Stimulated activated CD4-positive, alpha-beta T cell treated with anti-CD3 and anti-CD28 coated beads, Interleukin-4, amount 100 ng/mL, for 1 hour (primary cell): ENCODE measurements at regions not wholly inside any gene's neighbourhood (a gene's known extent, or its start where the extent isn't known, plus 50 kb on each side); places are given as distances from the start of the nearest gene placed in this dataset.

Source experiments
- DNase-seq: peaks from one replicate; pipeline ENCODE4 v3.0.0-alpha.2; 2020

DNA sequence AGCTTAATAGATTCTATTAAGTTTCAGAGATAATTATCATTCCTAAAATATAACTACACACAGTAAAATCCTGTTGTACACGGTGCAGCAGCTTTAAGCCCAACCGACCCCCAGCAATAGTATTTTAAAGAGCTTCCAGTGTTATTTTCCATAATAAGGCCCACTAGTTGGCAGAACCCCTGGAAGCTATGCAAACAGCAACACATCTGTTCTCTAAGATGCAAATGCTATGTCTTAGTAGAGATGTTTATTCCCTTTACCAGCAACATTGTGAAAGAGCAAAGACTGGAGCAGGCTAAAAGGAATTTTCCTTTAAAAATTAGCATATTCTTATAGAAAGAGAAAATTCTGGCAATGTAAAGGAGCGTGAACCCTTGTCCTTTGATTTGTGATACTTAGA, 819.7 kb upstream of the ALCAM start:
- no peak for DNase-seq

DNA sequence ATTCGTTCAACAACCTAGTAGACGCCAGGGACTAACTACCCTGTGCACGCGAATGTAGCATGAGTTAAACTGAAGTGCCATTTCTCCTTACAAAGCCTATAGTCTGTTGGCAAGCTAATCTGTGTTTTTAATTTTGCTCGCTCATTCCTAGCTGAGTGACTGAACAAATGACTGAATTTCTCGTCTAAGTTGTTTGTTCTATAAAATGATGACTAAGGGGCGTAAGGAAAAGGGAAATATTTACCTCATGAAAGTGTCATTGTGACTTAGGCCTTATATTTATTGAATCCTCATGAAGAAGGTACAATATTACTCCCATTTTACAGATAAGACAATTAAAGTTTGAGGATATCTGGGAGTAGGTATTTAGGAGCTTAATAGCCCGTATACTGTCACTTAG, 818.3 kb upstream of the ALCAM start:
- no peak for DNase-seq

DNA sequence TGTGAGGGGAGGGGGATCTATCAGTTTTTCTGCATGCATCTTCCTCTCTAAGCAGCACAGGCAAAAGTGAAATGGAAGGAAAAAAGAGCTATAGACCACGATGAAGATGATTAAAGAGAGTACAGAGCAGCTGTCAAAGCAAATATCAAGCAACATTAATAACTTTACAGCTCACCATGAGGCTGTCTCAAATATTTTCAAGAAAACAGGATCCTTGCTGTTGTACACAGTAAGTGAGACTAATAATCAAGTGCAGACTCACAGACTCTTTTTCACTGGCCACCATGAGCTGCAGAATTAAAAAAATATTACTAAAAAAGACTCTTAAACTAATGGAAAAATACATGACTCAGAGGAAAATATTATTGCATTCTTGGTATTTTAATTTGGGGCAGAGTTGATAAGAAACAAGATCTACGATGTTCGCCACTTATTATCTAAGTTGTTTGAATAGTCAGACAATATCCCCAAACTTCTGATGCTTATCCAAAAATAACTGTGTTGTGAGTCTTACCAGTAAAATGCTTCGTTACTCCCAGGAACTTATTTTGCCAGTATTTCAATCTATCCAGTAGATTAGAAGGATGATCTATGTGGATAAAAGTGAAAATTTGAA, 817.5 kb upstream of the ALCAM start:
- DNase-seq: no peak

DNA sequence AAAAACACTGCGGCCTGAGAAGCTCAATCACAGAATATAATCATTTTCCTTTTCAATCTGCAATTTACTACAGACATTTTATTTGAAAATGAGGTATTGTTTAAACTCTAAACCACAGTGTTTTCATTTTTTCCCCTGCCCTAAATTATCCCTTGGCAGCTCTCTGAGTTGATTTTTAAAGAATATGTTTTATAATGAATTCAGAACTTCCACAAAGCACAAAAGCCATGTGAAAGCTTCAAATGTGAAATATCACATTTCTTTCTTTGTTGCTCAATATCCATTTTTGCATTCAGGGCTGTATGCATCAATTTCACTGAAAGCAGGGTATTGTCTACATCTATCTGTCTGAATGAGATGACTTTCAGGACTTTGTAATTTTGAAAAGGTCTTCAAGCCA, 813.6 kb upstream of the ALCAM start:
- DNase-seq: no peak

DNA sequence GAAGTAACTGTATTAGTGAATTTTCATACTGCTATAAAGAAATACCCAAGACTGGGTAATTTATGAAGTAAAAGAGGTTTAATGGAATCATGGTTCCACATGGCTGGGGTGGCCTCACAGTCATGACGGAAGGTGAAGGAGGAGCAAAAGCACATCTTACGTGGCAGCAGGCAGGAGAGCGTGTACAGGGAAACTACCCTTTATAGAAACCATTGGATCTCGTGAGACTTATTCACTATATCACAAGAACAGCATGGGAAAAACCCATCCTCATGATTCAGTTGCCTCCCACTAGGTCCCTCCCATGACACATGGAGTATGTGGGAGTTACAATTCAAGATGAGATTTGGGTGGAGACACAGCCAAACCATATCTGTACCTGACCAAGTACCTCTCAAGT, 812.3 kb upstream of the ALCAM start:
- no peak for DNase-seq

DNA sequence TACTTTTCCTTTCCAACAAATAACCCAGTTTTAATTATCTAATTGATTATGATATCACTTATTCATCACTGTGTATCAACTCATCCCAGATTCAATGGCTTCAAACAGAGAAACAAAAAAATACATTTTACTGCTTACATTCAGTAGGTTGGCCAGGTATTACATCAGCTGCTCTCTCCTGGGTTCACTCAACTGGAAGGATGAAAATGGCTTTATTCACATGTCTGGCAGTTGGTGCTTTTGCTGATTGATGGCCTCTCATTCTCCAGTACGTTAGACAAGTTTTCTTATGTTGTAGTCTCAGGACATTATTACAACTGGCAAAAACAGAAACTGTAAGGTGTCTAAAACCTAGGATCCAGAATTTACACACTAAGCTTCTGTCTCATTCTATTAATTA, 811.0 kb upstream of the ALCAM start:
- no peak for DNase-seq

DNA sequence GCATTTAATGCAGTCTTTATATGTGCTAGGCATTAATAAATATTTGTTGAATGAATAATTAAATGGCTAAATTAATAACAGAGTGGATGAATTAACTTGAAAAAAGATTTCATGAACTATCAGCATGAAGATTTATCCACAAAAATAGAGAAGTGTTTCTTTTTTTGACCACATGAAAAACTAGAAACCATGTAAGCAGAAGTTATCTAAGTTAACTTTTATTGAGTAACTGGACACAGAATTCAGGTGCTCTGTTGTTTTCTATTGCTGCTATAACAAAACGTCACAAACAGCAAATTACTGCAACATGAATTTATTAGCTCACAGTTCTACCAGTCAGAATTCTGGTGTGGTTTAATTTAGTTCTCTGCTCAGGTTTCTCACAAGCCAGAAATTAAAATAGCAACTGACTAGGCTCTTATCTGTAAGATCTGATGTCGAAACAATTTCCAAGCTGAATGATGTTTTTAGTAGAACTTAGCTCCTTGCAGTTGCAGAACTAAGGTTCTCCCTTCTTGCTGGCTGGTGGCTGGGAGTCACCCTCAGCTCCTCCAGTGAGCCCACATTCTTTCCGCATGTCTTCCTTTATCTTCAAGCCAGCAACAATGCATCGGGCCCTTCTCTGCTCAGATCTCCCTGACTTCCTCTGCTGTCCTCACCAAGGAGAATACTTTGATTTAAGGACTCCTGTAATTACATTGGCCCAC, 810.2 kb upstream of the ALCAM start:
- DNase-seq: no peak

DNA sequence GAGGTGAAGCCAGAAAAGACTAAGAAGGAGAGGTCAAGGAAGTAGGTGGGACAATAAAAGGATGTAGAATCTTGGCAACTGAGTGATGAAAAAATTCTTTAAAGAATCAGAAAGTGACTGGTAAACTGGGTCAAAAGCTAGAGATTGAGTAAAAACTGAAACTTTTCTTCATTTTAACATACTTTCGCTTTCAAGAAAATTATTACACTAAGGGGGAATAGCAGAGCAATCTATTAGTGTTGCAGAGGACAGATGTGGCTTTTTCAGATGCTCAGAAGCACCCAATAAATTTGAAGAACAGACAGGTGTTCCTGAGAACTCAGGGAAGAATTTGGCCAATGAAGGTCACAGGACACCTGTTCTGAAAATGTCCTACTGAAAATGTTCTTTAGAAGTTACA, 805.4 kb upstream of the ALCAM start:
- DNase-seq: no peak

DNA sequence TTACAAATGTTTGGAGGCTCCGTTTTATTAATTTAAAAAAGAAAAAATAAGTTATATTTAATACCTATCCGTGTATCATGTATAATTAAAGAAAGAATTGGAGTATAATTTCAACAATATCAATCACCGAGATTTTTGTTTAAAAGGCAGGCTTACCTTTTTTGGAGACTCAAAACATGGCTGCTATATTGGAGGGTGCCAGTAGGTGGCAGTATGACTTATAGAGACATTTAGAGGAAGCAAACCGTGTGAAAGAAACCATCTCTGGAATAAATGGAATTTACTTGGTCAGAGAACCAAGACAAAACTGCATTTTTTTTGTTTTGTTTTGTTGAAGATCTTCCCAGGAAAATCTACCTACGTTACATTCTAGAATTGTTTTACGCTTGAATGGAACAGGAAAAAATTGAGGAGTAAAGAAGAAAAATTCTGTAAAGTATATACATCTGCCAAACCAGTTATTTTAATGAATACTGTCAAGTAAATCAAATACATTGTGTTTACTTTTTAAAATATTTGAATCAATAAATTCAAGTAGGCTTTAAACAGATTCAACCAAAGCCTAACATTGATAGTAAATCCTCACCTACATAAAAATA, 802.6 kb upstream of the ALCAM start:
- peak; percentile 49 for DNase-seq

DNA sequence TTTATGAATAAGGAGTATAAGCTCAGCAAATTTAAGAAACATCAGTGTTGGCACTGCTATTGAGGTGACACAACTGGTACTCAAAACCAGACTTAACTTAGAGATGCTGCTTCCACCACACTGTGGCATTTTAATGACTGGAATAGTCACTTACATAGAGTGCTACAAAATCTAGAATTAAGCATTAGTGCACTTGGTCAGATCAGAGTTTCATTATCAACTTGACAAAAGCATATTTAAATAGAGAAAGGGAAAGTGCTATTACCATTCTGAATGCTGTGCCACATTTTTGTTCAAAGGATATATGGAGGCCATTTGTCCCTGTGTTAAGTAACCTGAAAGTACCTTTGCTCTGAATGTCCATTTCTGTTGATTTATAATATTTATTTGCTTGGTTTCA, 800.7 kb upstream of the ALCAM start:
- no peak for DNase-seq

DNA sequence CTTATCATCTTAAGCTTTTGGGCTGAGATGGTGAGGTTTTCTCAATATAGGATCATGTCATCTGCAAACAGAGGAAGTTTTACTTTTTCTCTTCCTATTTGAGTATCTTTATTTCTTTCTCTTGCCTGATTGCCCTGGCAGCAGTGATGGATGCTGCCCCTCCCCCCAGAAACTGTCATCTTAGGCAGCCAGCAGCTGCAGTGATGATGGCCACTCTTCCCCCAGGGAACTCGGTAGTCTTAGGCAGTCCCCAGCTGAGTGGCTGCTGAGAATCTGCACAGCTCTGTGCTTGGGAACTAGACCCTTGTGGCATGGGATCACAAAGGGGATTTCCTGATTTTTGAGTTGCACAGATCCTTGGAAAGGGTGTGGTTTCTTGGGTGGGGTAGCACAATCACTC, 791.1 kb upstream of the ALCAM start:
- DNase-seq: no peak

DNA sequence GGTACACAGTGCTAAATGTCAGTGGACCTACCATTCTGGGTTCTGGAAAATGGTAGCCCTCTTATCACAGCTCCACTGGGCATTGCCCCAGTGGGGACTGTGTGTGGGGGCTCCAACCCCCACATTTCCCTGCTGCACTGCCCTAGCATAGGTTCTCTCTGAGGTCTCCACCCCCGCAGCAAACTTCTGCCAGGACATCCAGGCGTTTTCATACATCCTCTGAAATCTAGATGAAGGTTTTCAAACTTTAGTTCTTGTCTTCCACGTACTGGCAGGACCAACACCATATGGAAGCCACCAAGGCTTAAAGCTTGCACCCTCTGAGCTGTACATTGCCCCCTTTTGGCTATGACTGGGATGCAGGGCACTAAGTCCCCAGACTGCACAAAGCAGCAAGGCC, 788.2 kb upstream of the ALCAM start:
- DNase-seq: no peak

DNA sequence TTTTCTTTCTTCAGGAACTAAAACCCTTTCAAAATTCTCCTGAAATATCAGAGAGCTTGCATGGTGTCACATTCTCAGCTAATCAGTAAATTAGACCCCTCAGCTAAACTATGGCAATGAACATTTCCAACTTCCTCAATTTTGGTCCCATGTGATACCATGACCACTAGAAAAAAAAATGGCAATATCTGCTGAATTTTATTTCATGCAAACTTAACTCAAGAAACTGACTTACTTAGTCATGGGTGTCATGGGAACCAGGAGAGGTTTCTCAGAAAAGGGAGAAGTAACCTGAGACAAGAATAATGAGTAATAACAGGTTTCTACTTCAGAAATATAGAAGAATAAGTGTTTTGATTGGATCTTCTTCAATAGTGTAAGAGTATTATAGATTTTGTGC, 784.6 kb upstream of the ALCAM start:
- DNase-seq: no peak

DNA sequence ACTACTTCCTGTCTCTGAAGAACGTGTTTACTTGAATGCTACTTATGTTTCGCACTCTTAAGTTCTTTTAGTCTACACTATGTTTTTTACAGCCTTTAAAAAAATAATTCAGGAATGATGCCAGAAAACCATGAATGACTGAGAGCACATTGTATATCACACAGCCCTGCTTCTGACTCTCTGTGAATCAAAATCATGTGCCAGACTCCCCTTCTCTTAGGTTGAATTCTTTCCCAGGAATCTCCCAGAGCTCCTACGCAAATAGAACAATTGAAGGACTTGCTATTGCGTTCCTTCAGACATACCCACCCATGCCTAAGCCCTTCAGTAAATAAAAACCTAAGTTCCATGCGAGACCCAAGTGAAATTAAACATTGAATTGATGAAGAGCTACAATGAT, 782.0 kb upstream of the ALCAM start:
- DNase-seq: no peak

DNA sequence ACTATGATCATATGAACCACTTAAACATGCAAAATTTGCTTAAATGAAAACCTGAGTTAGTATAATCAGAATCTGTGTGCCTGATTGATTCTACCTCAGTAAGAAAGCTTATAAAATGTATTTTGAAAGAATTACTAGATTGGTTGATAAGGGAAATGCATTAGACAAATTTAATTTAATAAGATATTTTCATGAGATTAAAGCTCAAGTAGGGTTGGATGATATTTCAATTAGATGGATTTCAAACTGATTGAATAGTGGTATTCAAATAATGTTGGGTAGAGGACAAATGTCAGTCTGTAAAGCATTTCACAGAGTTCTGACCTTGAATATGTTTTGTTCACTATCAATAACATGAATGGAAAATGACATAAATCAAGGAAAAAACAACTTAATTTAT, 780.4 kb upstream of the ALCAM start:
- DNase-seq: no peak

DNA sequence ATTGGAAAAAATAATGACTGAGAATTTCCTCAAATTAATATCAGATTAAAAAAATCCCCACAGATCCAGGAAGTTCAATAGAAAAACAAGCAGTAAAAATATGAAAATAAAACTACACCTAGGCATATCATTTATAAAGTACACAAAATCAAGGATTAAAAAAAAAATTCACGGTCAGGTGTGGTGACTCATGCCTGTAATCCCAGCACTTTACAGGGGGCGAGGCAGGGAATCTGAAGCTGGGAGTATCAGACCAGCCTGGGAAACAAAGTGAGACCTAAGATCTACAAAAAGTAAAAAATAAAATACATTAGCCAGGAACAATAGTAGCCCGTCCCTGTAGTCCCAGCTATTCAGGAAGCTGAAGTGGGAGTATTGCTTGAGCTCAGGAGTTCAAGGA, 778.3 kb upstream of the ALCAM start:
- DNase-seq: no peak

DNA sequence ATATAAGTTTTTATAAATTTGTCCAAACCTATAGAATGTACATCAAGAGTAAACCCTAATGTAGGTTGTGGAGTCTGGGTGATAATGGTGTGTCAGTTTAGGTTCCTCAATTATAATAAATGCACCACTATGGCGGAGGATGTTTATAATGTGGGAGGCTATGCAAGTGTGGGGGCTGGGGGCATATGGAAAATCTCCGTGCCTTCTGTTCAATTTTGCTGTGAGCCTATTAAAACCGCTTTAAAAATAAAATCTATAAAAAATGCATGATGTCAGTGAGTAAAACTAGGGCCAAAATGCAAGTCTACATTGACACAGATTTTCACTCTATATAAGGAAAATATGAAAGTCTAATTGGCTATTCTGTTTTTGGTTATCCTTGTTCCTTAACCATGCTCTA, 774.9 kb upstream of the ALCAM start:
- DNase-seq: no peak

DNA sequence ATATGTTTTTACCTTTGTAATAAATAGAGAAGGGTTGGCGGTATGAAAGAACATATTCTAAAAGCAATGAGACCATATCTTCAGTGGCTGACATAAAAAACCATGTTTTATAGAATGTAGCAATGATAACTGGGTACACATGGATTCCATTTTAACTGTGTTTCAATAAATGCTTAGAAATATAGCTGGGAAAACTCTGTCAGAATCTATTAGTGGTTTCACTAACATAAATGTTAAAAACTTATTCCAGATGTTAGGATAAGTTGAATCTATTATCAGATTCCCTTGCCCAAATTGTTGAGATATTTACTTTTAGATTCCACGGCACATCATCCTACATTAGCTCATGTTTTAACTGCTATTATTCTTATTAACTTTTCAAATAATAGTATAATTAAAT, 772.2 kb upstream of the ALCAM start:
- DNase-seq: no peak

DNA sequence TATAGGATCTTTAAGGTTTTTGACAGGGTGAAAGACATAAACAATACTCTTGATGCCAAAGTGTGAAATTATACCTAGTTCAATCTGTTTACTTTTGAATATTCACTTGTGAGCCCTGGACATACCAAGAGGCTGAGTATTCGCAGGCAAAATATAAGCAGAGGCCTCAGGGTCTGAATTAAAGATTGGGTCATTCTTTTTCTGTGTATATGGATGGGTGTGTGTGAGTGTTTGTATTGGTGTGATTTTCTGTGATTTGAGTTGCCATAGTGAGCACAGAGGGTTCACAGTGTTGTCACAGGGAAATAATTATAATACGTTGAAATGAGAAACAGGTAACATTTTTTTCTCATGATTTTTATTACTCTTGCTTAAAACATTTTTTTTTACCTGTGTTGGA, 770.7 kb upstream of the ALCAM start:
- DNase-seq: no peak

DNA sequence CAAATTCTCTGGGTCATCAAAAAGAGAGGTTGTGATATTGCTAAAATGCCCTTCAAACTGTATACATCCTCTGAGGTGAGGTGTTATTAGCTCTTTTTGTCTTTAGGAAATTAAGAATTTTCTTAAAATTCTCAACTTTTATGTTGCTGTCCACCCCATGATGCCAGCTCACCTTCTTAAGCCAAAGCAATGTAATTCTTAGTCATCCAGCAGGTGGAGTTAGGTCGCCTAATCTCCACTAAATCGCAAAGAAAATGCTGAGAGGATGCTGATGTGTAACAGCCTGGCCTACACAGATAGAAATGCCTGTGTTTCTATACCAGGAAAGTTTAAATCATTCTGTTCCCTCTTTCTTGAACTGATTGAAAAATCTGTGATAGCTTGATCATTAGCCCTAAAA, 770.2 kb upstream of the ALCAM start:
- no peak for DNase-seq

DNA sequence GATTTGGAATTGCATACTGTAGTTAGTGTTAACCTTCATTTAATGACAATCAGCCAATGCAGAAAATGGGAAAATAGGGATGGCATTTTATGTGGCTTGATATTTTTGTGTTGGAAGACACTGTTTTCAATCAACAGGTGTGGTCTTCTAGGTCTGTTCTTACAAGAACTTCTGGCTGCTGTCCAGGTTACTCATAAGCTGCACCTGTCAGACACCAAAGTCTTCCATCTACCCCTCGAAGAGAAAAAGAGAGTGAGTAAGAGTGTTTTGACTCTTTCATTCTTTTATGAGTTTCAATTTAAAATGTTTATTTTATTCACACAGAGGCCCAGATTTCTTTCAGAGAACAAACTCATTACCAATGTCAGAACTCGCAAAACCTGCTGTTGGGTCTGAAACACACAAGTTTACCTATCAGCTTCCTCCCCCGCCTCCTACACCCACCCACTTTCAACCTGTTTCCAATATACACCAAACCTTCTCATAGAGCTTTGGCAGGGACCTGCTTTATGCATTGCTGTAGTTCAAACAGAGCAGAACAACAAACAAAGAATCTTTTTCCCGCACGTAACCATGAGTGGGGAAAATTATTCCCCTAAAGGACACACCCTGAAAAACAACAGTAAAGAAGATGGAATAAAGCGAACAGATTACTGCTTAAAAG, 767.7 kb upstream of the ALCAM start:
- no peak for DNase-seq

DNA sequence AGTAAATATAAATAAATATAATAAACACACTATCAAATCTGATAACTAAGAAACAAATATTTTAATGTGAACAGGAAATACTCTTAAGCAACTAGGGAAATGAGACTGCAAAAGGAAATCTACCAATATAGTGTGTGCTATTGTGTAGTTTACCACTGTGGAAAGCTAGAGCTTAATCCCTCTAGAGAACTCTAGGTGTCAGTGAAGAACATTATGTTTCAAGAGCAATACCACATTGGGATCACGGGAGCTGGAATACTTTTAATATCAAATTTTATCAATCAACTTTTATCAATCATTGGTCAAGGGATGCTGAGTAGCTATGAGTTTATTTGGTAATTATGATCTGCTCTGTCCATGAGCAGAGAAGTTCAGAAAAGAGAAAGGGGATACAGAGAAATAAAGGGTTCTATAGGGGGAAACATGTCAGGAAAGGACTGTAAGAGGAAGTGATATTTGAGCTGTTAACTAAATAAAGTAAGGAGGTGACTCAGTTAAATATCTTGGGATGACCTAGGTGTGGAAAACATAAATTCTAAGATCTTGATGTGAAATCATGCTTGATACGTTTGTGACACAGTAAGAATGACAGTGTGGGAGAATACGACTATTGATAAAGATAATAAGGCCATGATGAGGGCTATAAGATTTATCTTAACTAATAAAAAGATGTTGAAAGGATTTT, 762.2 kb upstream of the ALCAM start:
- no peak for DNase-seq

DNA sequence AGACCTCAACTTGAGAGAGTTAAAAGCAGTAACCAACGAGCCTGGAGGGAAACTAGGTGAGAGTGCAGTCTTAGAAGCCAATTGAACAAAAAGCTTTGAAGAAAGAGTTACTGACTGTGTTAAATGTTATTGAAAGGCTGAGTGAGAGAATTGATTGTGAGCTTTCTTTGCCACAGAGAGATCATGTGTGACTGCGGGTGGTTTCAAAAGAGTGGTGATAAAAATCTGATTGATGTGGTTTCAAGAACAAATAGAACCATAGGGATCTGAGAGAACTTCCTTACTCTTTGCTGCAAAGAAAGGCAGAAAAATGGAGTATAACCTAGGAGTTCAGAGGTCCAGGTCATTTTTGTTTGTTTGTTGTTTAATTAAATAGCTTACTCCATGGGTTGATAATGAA, 759.9 kb upstream of the ALCAM start:
- DNase-seq: no peak
